Left lobe of liver (tissue), 2 donors: ENCODE measurements at regions not wholly inside any gene's neighbourhood (a gene's known extent, or its start where the extent isn't known, plus 50 kb on each side); places are given as distances from the start of the nearest gene placed in this dataset.
"Not testable (repeated sequence)": the region's sequence is repeated elsewhere in the genome, so short reads cannot be mapped to it uniquely, and the experiment has no call there.

Source experiments
- ATAC-seq: fragments of 200-7000 bp; cut with Tn5 transposase; one replicate; pipeline ENCODE4 v1.9.1; 2020; ENCODE audit warnings: mild to moderate bottlenecking, moderate library complexity
- DNase-seq: peaks from one replicate; pipeline ENCODE4 v3.0.0-alpha.2; 2020; ENCODE audit warnings: low spot score
- donor health status: DM: no; HTN: no; CAD: no; lungs with moderate emphysema.
- donor health status: DM: no; HTN: yes; CAD: no.

DNA sequence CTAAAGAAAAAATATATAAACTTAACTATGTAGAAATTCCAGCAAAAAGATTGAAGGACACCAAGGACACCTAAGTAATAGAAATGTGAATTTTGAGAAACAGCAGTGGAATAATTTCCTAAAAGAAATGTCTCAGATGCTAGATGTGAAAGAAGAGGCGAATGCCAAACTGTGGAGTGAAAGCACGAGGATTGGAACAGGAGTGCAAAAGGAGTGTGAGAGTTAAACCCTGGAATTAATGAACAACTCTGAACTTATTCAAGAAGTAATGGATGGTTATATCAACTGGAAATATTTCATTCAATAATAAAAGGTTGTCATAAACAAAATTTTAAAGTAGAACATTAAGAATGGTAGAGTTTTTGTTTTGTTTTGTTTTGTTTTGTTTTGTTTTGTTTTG lies 78.5 kb upstream of the SGIP1 start:
- ATAC-seq = no peak

DNA sequence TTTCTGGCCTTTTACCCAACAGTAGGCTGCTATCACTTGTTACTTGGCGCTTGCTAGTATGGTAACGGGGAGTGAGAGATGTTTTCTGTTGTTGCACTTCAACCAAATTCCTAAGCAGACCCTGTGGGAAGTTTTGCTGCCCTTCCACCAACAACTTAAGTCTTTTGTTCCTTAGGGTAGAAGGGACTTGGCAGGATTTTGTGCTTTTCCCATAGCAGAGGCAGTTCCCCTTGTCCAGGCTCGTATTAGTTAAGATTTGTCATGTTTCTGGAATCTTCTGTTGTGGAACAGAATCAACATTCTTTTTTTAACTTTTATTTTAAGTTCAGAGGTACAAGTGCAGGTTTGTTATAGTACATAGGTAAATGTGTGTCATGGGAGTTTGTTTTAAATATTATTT lies 73.2 kb upstream of the SGIP1 start:
- ATAC-seq = no peak

More for the DNA sequence above, 78.5 kb upstream of the SGIP1 start:
- DNase-seq = no peak

GRCh38 chr1:66462313-66462712 lies 71.6 kb upstream of the SGIP1 start:
- DNase-seq = no peak
- no peak for ATAC-seq

More for the DNA sequence above, 73.2 kb upstream of the SGIP1 start:
- no peak for DNase-seq

- no peak for DNase-seq
- ATAC-seq = no peak
Measured at GRCh38 chr1:66464351-66464750, 69.6 kb upstream of the SGIP1 start.

DNA sequence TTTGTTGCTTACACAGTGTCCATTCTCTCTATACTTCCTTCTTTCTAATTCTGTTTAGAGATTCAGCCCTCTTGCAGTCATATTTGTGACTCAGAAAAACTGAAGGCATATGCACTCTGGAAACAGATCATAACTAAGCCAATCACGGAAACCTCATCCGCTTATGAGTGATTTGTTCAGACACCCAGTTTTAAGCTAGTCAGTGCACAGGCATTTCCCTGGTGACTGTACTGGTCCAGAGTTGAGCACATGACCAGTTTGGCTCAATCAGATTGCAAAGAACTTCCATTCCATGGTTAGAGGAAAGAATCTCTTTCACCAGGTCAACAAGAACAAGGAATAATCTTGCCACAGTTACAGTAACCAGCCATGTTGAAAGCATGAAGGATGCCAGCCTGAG lies 69.2 kb upstream of the SGIP1 start:
- DNase-seq (no peak), ATAC-seq (no peak)

DNA sequence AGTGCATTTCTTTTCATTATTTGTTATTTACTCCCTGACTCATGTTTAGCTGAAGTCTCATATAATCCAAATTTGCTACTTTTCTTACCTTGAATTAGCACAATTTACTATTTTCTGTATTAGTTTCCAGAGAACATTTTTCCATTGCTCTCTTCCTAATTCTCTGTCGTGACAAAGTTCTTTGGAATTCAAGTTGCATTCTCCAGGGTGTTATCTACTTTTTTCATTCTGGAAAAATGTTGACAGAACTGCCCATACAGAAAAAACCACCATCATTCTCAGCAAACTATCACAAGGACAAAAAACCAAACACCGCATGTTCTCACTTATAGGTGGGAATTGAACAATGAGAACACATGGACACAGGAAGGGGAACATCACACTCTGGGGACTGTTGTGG lies 67.3 kb upstream of the SGIP1 start:
- not testable (repeated sequence) for ATAC-seq

GRCh38 chr1:66468722-66469121 lies 65.2 kb upstream of the SGIP1 start:
- DNase-seq (no peak), ATAC-seq (no peak)

More for the DNA sequence above, 67.3 kb upstream of the SGIP1 start:
- not testable (repeated sequence) for DNase-seq

- no peak for ATAC-seq
Measured at GRCh38 chr1:66475940-66476339, 58.0 kb upstream of the SGIP1 start.

GRCh38 chr1:66476774-66477173 lies 57.2 kb upstream of the SGIP1 start:
- DNase-seq (no peak), ATAC-seq (no peak)

More at GRCh38 chr1:66475940-66476339, 58.0 kb upstream of the SGIP1 start:
- no peak for DNase-seq

GRCh38 chr1:66478116-66478515 lies 55.8 kb upstream of the SGIP1 start:
- ATAC-seq (no peak), DNase-seq (no peak)

GRCh38 chr1:66480162-66480561 lies 53.8 kb upstream of the SGIP1 start:
- DNase-seq (no peak), ATAC-seq (no peak)

DNA sequence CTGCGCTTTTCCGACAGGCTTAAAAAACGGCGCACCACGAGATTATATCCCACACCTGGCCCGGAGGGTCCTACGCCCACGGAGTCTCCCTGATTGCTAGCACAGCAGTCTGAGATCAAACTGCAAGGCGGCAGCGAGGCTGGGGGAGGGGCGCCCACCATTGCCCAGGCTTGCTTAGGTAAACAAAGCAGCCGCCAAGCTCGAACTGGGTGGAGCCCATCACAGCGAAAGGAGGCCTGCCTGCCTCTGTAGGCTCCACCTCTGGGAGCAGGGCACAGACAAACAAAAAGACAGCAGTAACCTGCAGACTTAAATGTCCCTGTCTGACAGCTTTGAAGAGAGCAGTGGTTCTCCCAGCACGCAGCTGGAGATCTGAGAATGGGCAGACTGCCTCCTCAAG lies 52.7 kb upstream of the SGIP1 start:
- not testable (repeated sequence) for DNase-seq

More for the DNA sequence above, 52.7 kb upstream of the SGIP1 start:
- not testable (repeated sequence) for ATAC-seq
